UCSD-AML1 (cell line): ENCODE measurements at regions not wholly inside any gene's neighbourhood (a gene's known extent, or its start where the extent isn't known, plus 50 kb on each side); places are given as distances from the start of the nearest gene placed in this dataset.
"Not testable (repeated sequence)": the region's sequence is repeated elsewhere in the genome, so short reads cannot be mapped to it uniquely, and the experiment has no call there.

ENCODE experiments used
- DNase-seq: peaks from one replicate; lab custom pipeline; 2025; ENCODE audit not compliant: unreplicated experiment; lab: John Stamatoyannopoulos, UW

- DNase-seq, result no peak
These were observed 195.4 kb downstream of the BTBD3 start for GRCh38 chr20:12113075-12113467.

- no peak for DNase-seq
These were observed 196.0 kb downstream of the BTBD3 start for GRCh38 chr20:12113468-12114371.

- DNase-seq, result not testable (repeated sequence)
These were observed 211.4 kb downstream of the BTBD3 start for GRCh38 chr20:12129114-12129513.

GRCh38 chr20:12129532-12129931, 211.8 kb downstream of the BTBD3 start:
- DNase-seq, result not testable (repeated sequence)

GRCh38 chr20:12130781-12131180, 213.1 kb downstream of the BTBD3 start:
- no peak for DNase-seq

- no peak for DNase-seq
These were observed 215.9 kb downstream of the BTBD3 start for GRCh38 chr20:12133553-12133952.

- not testable (repeated sequence) for DNase-seq
These were observed 228.3 kb downstream of the BTBD3 start for GRCh38 chr20:12145951-12146350.

GRCh38 chr20:12152996-12153395, 235.3 kb downstream of the BTBD3 start:
- no peak for DNase-seq

GRCh38 chr20:12153628-12154027, 235.9 kb downstream of the BTBD3 start:
- no peak for DNase-seq

GRCh38 chr20:12156252-12156651, 238.6 kb downstream of the BTBD3 start:
- DNase-seq, result no peak

GRCh38 chr20:12159261-12159660, 241.6 kb downstream of the BTBD3 start:
- DNase-seq, result no peak

GRCh38 chr20:12161734-12162133, 244.0 kb downstream of the BTBD3 start:
- no peak for DNase-seq

GRCh38 chr20:12166053-12166717, 248.5 kb downstream of the BTBD3 start:
- DNase-seq, result no peak

GRCh38 chr20:12170406-12170805, 252.7 kb downstream of the BTBD3 start:
- DNase-seq, result no peak

- DNase-seq, result no peak
These were observed 254.3 kb downstream of the BTBD3 start for GRCh38 chr20:12171923-12172524.

- DNase-seq, result no peak
These were observed 255.8 kb downstream of the BTBD3 start for GRCh38 chr20:12173347-12174012.

- DNase-seq, result no peak
These were observed 257.8 kb downstream of the BTBD3 start for GRCh38 chr20:12175538-12175937.

GRCh38 chr20:12177657-12178293, 260.1 kb downstream of the BTBD3 start:
- no peak for DNase-seq

- DNase-seq, result no peak
These were observed 262.0 kb downstream of the BTBD3 start for GRCh38 chr20:12179692-12180091.

- no peak for DNase-seq
These were observed 262.5 kb downstream of the BTBD3 start for GRCh38 chr20:12180107-12180661.

GRCh38 chr20:12198281-12198680, 280.6 kb downstream of the BTBD3 start:
- no peak for DNase-seq
